ENCODE measurements at regions not wholly inside any gene's neighbourhood (a gene's known extent, or its start where the extent isn't known, plus 50 kb on each side); places are given as distances from the start of the nearest gene placed in this dataset.

DNA sequence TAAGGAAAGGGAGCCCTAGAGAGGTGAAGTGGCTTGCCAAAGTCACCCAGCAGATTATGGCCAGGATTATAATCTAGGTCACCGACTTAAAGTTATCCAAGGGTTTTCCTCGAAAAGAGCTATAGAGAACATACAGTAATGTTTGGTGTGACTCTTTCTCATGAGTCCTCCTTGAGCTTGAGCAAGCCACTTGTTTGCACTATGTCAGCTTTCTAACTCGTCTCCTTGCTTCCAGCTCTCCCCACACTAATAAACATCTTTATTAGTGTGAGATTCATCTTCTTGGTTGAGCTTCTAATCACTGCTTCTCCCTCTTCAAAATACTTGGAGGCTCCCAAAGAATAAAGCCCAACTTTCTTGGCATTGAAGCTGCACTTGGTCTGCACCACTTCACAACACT is 390.0 kb upstream of the USP24 start (continued):
- TF ChIP-seq RXRA (IDR thresholded peaks at IDR 0.05; ENCODE audit: insufficient read depth, low read depth, low read length), result no peak
